HK-2 (cell line): ENCODE measurements at regions not wholly inside any gene's neighbourhood (a gene's known extent, or its start where the extent isn't known, plus 50 kb on each side); places are given as distances from the start of the nearest gene placed in this dataset.
"Not testable (repeated sequence)": the region's sequence is repeated elsewhere in the genome, so short reads cannot be mapped to it uniquely, and the experiment has no call there.

Source experiments
- DNase-seq: peaks from one replicate; pipeline ENCODE4 v3.0.0-alpha.2; 2018; ENCODE audit not compliant: unreplicated experiment

- DNase-seq = no peak
These were observed 1227.6 kb downstream of the TYW1 start for GRCh38 chr7:68224041-68224741.

GRCh38 chr7:68231011-68231410, 1234.4 kb downstream of the TYW1 start:
- not testable (repeated sequence) for DNase-seq

- no peak for DNase-seq
These were observed 1239.3 kb downstream of the TYW1 start for GRCh38 chr7:68235937-68236336.

GRCh38 chr7:68238204-68238805, 1241.7 kb downstream of the TYW1 start:
- no peak for DNase-seq

GRCh38 chr7:68243128-68243527, 1246.5 kb downstream of the TYW1 start:
- DNase-seq = no peak

- no peak for DNase-seq
These were observed 1247.8 kb downstream of the TYW1 start for GRCh38 chr7:68244389-68244788.

GRCh38 chr7:68245688-68246087, 1249.1 kb downstream of the TYW1 start:
- no peak for DNase-seq

GRCh38 chr7:68246189-68246633, 1249.6 kb downstream of the TYW1 start:
- DNase-seq = peak; percentile 15

GRCh38 chr7:68247126-68247525, 1250.5 kb downstream of the TYW1 start:
- DNase-seq = no peak

GRCh38 chr7:68247571-68247970, 1250.9 kb downstream of the TYW1 start:
- DNase-seq = no peak

- no peak for DNase-seq
These were observed 1252.3 kb downstream of the TYW1 start for GRCh38 chr7:68248973-68249372.

GRCh38 chr7:68249611-68250010, 1253.0 kb downstream of the TYW1 start:
- no peak for DNase-seq

GRCh38 chr7:68250143-68250542, 1253.5 kb downstream of the TYW1 start:
- no peak for DNase-seq

- not testable (repeated sequence) for DNase-seq
These were observed 1258.2 kb downstream of the TYW1 start for GRCh38 chr7:68254815-68255214.

GRCh38 chr7:68256295-68256694, 1259.7 kb downstream of the TYW1 start:
- no peak for DNase-seq

GRCh38 chr7:68258609-68259008, 1262.0 kb downstream of the TYW1 start:
- DNase-seq = no peak

- no peak for DNase-seq
These were observed 1268.6 kb downstream of the TYW1 start for GRCh38 chr7:68265258-68265657.

- no peak for DNase-seq
These were observed 1269.5 kb downstream of the TYW1 start for GRCh38 chr7:68266004-68266579.

GRCh38 chr7:68267486-68267885, 1270.9 kb downstream of the TYW1 start:
- DNase-seq = no peak

GRCh38 chr7:68269405-68269804, 1272.8 kb downstream of the TYW1 start:
- DNase-seq = no peak

GRCh38 chr7:68272507-68272906, 1275.9 kb downstream of the TYW1 start:
- DNase-seq = no peak

- DNase-seq = no peak
These were observed 1280.1 kb downstream of the TYW1 start for GRCh38 chr7:68276725-68277124.

GRCh38 chr7:68279827-68280400, 1283.3 kb downstream of the TYW1 start:
- no peak for DNase-seq
